GM12878 (cell line): ENCODE measurements at regions not wholly inside any gene's neighbourhood (a gene's known extent, or its start where the extent isn't known, plus 50 kb on each side); places are given as distances from the start of the nearest gene placed in this dataset.

Experiments
- ATAC-seq: fragments of 200-7000 bp; cut with Tn5 transposase; 3 replicates; pipeline ENCODE4 v1.9.1; 2020; ENCODE audit warnings: mild to moderate bottlenecking, moderate library complexity
- BruUV-seq: library from RNA; stranded (reverse); fragments of 400-500 nt; replicated peaks from 2 replicates; lab custom pipeline; 2021; lab: Mats Ljungman, UMichigan
- CTCF ChIA-PET: fragments of 300-600 bp; sonication (Branson Sonifier 250); formaldehyde crosslinking; extraction: SDS; loops from one replicate; lab custom pipeline; 2021; ENCODE audit warnings: inconsistent platforms; lab: Yijun Ruan, JAX
- POLR2A ChIA-PET: fragments of 350-600 bp; formaldehyde crosslinking; extraction: SDS; loops from one replicate; lab custom pipeline; 2021; ENCODE audit warnings: inconsistent platforms; lab: Charles Lee
- RAD21 ChIA-PET: fragments of 300-600 bp; sonication (Branson Sonifier 250); formaldehyde crosslinking; loops from one replicate; lab custom pipeline; 2023; ENCODE audit warnings: antibody characterized with exemption; ENCODE audit not compliant: unreplicated experiment; lab: Charles Lee
- SMC1A ChIA-PET: fragments of 300-600 bp; sonication (Branson Sonifier 250); formaldehyde crosslinking; loops from one replicate; lab custom pipeline; 2023; ENCODE audit not compliant: unreplicated experiment, uncharacterized antibody; lab: Charles Lee
- DNase-seq: peaks from one replicate; pipeline ENCODE4 v3.0.0-alpha.2; 2011; ENCODE audit warnings: low read depth, low spot score
- FAIRE-seq: peaks from 3 replicates; lab custom pipeline; 2011; peaks lifted over from hg19 to GRCh38; lab: Jason Lieb, UNC
- H2AFZ ChIP-seq: 2 replicates; pipeline ENCODE4 v1.6.0; 2011; ENCODE audit warnings: low read depth, low read length, control low read depth; ENCODE audit not compliant: control insufficient read depth
- H3K27ac ChIP-seq: 2 replicates; pipeline ENCODE4 v1.5.1; 2011; ENCODE audit warnings: control low read depth; ENCODE audit not compliant: control insufficient read depth, insufficient read depth
- H3K27me3 ChIP-seq, 2 experiments: replicated peaks in 1 of 2; 2 replicates each; pipeline versions ENCODE4 v1.6.0 to v1.6.1; 2011; ENCODE audit warnings: low read length in 1 of 2; ENCODE audit not compliant: control insufficient read depth in 2 of 2, insufficient read depth in 2 of 2
- H3K36me3 ChIP-seq, 2 experiments: 2 replicates each; pipeline ENCODE4 v1.5.1; 2011; ENCODE audit warnings: low read length in 1 of 2; ENCODE audit not compliant: control insufficient read depth in 2 of 2, insufficient read depth in 2 of 2
- H3K4me1 ChIP-seq: 2 replicates; pipeline ENCODE4 v1.6.1; 2011; ENCODE audit warnings: mild to moderate bottlenecking, low read length, moderate library complexity, mixed read lengths; ENCODE audit not compliant: control insufficient read depth, insufficient read depth
- H3K4me2 ChIP-seq: 2 replicates; pipeline ENCODE4 v1.6.0; 2011; ENCODE audit warnings: control low read depth; ENCODE audit not compliant: control insufficient read depth, insufficient read depth
- H3K4me3 ChIP-seq: fragments of 200-600 bp; sonication (generic); 2 replicates; pipeline ENCODE4 v1.5.1; 2016
- H3K79me2 ChIP-seq: 2 replicates; pipeline ENCODE4 v1.6.0; 2011; ENCODE audit warnings: low read length; ENCODE audit not compliant: control insufficient read depth, insufficient read depth
- H3K9ac ChIP-seq: 2 replicates; pipeline ENCODE4 v1.8.0; 2011; ENCODE audit warnings: low read length, control low read depth, mixed read lengths; ENCODE audit not compliant: control insufficient read depth, insufficient read depth
- H3K9me3 ChIP-seq: replicated peaks from 3 replicates; pipeline ENCODE4 v1.5.1; 2011; ENCODE audit warnings: mild to moderate bottlenecking, low read length; ENCODE audit not compliant: control insufficient read depth, insufficient read depth
- H4K20me1 ChIP-seq: 2 replicates; pipeline ENCODE4 v1.6.0; 2011; ENCODE audit not compliant: control insufficient read depth, insufficient read depth
- HDGF ChIP-seq: fragments of 450-650 bp; IDR thresholded peaks from 2 replicates; pipeline ENCODE4 v1.6.1; 2016; ENCODE audit warnings: antibody characterized with exemption
- IKZF1 ChIP-seq: fragments of 450-650 bp; conservative IDR thresholded peaks from 2 replicates; pipeline ENCODE4 v1.6.1; 2017; ENCODE audit warnings: antibody characterized with exemption, mild to moderate bottlenecking
- MLLT1 ChIP-seq: fragments of 450-650 bp; IDR thresholded peaks from 2 replicates; pipeline ENCODE4 v1.6.1; 2016; ENCODE audit warnings: mild to moderate bottlenecking
- NR2C1 ChIP-seq: fragments of 450-650 bp; IDR thresholded peaks from 2 replicates; pipeline ENCODE4 v1.6.1; 2017; ENCODE audit warnings: antibody characterized with exemption, mild to moderate bottlenecking, moderate library complexity
- NR2F1 ChIP-seq: fragments of 450-650 bp; conservative IDR thresholded peaks from 2 replicates; pipeline ENCODE4 v1.6.1; 2017; ENCODE audit warnings: mild to moderate bottlenecking
- POLR2AphosphoS5 ChIP-seq: IDR thresholded peaks from 2 replicates; pipeline ENCODE4 v1.6.1; 2011; ENCODE audit warnings: mild to moderate bottlenecking, low read length, inconsistent platforms
- SMC3 ChIP-seq: IDR thresholded peaks from 2 replicates; pipeline ENCODE4 v1.6.1; 2011; ENCODE audit warnings: low read length, improper control_type of control experiment, borderline replicate concordance
- WGBS: methylation state at CpG from one replicate; pipeline ENCODE4 v1.1.6; 2016; ENCODE audit warnings: low lambda C conversion rate; ENCODE audit not compliant: insufficient replicate concordance, insufficient coverage; ENCODE audit errors: missing lambda C conversion rate; 5-methylcytosine and 5-hydroxymethylcytosine counted together
- in situ Hi-C: fragments of 300-500 bp; cut with MboI; formaldehyde crosslinking; loops from 9 replicates; pipeline ENCODE4 v1.14.3; 2018; ENCODE audit warnings: mixed read lengths
- intact Hi-C: fragments of 100-400 bp; cut with micrococcal nuclease; formaldehyde crosslinking; loops from one replicate; pipeline ENCODE4 v1.14.2; 2022; ENCODE audit not compliant: unreplicated experiment
- TF ChIP-seq, protein P1 (sequence below): IDR thresholded peaks from 2 replicates; pipeline ENCODE4 v1.6.1; 2012; ENCODE audit warnings: low read depth, low read length, improper control_type of control experiment

- Histone ChIP-seq H3K4me2 (no peak overlapping the region), H3K9ac (no peak overlapping the region), H3K4me3 (no peak overlapping the region), H2AFZ (no peak overlapping the region), H3K9me3 (peaks cover 2% of the 10 kb centered on the region; the same call in 2 of the 3 replicates), H3K79me2 (no peaks in the 10 kb centered on the region), H3K4me1 (no peaks in the 10 kb centered on the region), H3K27ac (no peak overlapping the region), H3K27me3 (no peaks in the 10 kb centered on the region), H4K20me1 (no peaks in the 10 kb centered on the region), H3K36me3 (no peaks in the 10 kb centered on the region)
- no TSS peak for BruUV-seq
- ATAC-seq: no peak
- intact Hi-C loops (no loop called here), in situ Hi-C loops (no loop called here)
- no peak for FAIRE-seq
- ChIA-PET POLR2A (interaction anchor here (0.6 kb wide), 1 partner anchor 139 kb away, joined by 4 read pairs; no protein-coding TSS in a partner anchor), SMC1A (no interaction called here), CTCF (no interaction called here), RAD21 (no interaction called here)
- WGBS: 38% methylated on average over 7 of the region's 7 CpGs
- TF ChIP-seq NR2C1 (no peak), HDGF (no peak), NR2F1 (no peak), MLLT1 (no peak), SMC3 (no peak), POLR2AphosphoS5 (no peak), IKZF1 (no peak)
- TF ChIP-seq, protein P1, sequence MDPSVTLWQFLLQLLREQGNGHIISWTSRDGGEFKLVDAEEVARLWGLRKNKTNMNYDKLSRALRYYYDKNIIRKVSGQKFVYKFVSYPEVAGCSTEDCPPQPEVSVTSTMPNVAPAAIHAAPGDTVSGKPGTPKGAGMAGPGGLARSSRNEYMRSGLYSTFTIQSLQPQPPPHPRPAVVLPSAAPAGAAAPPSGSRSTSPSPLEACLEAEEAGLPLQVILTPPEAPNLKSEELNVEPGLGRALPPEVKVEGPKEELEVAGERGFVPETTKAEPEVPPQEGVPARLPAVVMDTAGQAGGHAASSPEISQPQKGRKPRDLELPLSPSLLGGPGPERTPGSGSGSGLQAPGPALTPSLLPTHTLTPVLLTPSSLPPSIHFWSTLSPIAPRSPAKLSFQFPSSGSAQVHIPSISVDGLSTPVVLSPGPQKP: no peak
- no peak for DNase-seq
These were observed 284.5 kb upstream of the CDYL start for GRCh38 chr6:4491501-4492260.
